SK-N-SH (cell line): ENCODE measurements at regions not wholly inside any gene's neighbourhood (a gene's known extent, or its start where the extent isn't known, plus 50 kb on each side); places are given as distances from the start of the nearest gene placed in this dataset.

Experiments used
- CTCF ChIA-PET: fragments of 300-600, 350-600 bp; formaldehyde crosslinking; extraction: SDS; loops from one replicate; lab custom pipeline; 2021; lab: Yijun Ruan, JAX
- POLR2A ChIA-PET: fragments of 350-600 bp; sonication (Branson Sonifier 250); formaldehyde crosslinking; extraction: SDS; loops from one replicate; lab custom pipeline; 2020; ENCODE audit warnings: antibody characterized with exemption, inconsistent platforms; lab: Yijun Ruan, JAX
- DNase-seq: peaks from one replicate; pipeline ENCODE4 v3.0.0; 2012
- H2AFZ ChIP-seq: fragments of 200-600 bp; sonication (generic); 2 replicates; pipeline ENCODE4 v1.8.1; 2016; ENCODE audit warnings: antibody characterized with exemption, mild to moderate bottlenecking, low read depth
- H3F3A ChIP-seq: fragments of 200-600 bp; sonication (generic); replicated peaks from 2 replicates; pipeline ENCODE3; 2016; ENCODE audit warnings: antibody characterized with exemption, mild to moderate bottlenecking; ENCODE audit not compliant: insufficient read depth
- H3K27ac ChIP-seq, 2 experiments: fragments of 200-500 bp in 1 of 2; fragments of 200-600 bp in 1 of 2; sonication (Bioruptor generic) in 1 of 2; sonication (generic), shearing (Covaris generic) in 1 of 2; 2 replicates each; pipeline versions ENCODE4 v1.5.1 to v1.6.1; 2014 to 2016; ENCODE audit warnings: low read depth in 2 of 2, inconsistent platforms in 1 of 2, low read length in 1 of 2, mild to moderate bottlenecking in 1 of 2, mixed read lengths in 1 of 2
- H3K27me3 ChIP-seq: fragments of 200-600 bp; sonication (generic), shearing (Covaris generic); 2 replicates; pipeline ENCODE4 v1.6.1; 2016; ENCODE audit warnings: mixed run types; ENCODE audit not compliant: insufficient read depth
- H3K36me3 ChIP-seq, 2 experiments: fragments of 200-500 bp in 1 of 2; fragments of 200-600 bp in 1 of 2; sonication (Bioruptor generic) in 1 of 2; sonication (generic) in 1 of 2; replicated peaks in 1 of 2; 2 replicates each; pipeline versions ENCODE3 to v1.5.1; 2014 to 2016; ENCODE audit warnings: low read length in 1 of 2, mild to moderate bottlenecking in 1 of 2; ENCODE audit not compliant: insufficient read depth in 2 of 2, control insufficient read depth in 1 of 2
- H3K4me1 ChIP-seq, 2 experiments: fragments of 200-500 bp in 1 of 2; fragments of 200-600 bp in 1 of 2; sonication (Bioruptor generic) in 1 of 2; sonication (generic), shearing (Covaris generic) in 1 of 2; 2 replicates each; pipeline versions ENCODE4 v1.5.1 to v1.6.1; 2014 to 2016; ENCODE audit warnings: low read depth in 1 of 2, low read length in 1 of 2, mixed run types in 1 of 2; ENCODE audit not compliant: insufficient read depth in 2 of 2, control insufficient read depth in 1 of 2
- H3K4me2 ChIP-seq: fragments of 200-600 bp; sonication (generic), shearing (Covaris generic); 2 replicates; pipeline ENCODE4 v1.6.1; 2017; ENCODE audit warnings: mixed run types
- H3K4me3 ChIP-seq, 2 experiments: fragments of 200-500 bp in 1 of 2; fragments of 200-600 bp in 1 of 2; sonication (Bioruptor generic) in 1 of 2; sonication (generic), shearing (Covaris generic) in 1 of 2; 2 replicates each; pipeline versions ENCODE4 v1.5.1 to v1.8.1; 2014 to 2016; ENCODE audit warnings: low read depth in 2 of 2, inconsistent platforms in 1 of 2, low read length in 1 of 2, mild to moderate bottlenecking in 1 of 2, mixed read lengths in 1 of 2, moderate library complexity in 1 of 2
- H3K79me2 ChIP-seq: fragments of 200-600 bp; sonication (generic); 2 replicates; pipeline ENCODE4 v1.8.1; 2017; ENCODE audit warnings: mild to moderate bottlenecking; ENCODE audit not compliant: insufficient read depth
- H3K9ac ChIP-seq: fragments of 200-600 bp; sonication (generic); 2 replicates; pipeline ENCODE4 v1.6.1; 2017; ENCODE audit warnings: mixed run types
- H3K9me2 ChIP-seq: fragments of 200-600 bp; sonication (generic); 2 replicates; pipeline ENCODE4 v1.6.1; 2017; ENCODE audit warnings: mixed run types
- H3K9me3 ChIP-seq: fragments of 200-600 bp; sonication (generic); 2 replicates; pipeline ENCODE4 v1.6.1; 2017; ENCODE audit warnings: mixed run types, mild to moderate bottlenecking, moderate library complexity
- H4K20me1 ChIP-seq: fragments of 200-600 bp; sonication (generic); 2 replicates; pipeline ENCODE4 v1.6.1; 2017; ENCODE audit warnings: mild to moderate bottlenecking, mixed run types; ENCODE audit not compliant: insufficient read depth
- EZH2phosphoT487 ChIP-seq: fragments of 200-600 bp; sonication (generic); IDR thresholded peaks from 2 replicates; pipeline ENCODE4 v1.6.1; 2017; ENCODE audit warnings: low read depth, mixed run types, mild to moderate bottlenecking, antibody characterized with exemption, moderate library complexity, borderline replicate concordance
- FOXJ3 ChIP-seq: sonication (generic); formaldehyde crosslinking; IDR thresholded peaks from 2 replicates; pipeline ENCODE4 v1.5.1; 2020; ENCODE audit warnings: mild to moderate bottlenecking, missing genetic modification reagents
- FOXM1 ChIP-seq: IDR thresholded peaks from 2 replicates; pipeline ENCODE4 v1.4.0; 2012; ENCODE audit warnings: low read depth, mild to moderate bottlenecking
- GATA2 ChIP-seq: sonication (generic); formaldehyde crosslinking; IDR thresholded peaks from 2 replicates; pipeline ENCODE4 v1.5.0; 2020; ENCODE audit warnings: mild to moderate bottlenecking, missing genetic modification reagents
- JUND ChIP-seq: IDR thresholded peaks from 2 replicates; pipeline ENCODE4 v1.4.0; 2012
- MAX ChIP-seq: IDR thresholded peaks from 2 replicates; pipeline ENCODE4 v1.4.0; 2012; ENCODE audit warnings: low read depth
- MEF2A ChIP-seq: IDR thresholded peaks from 2 replicates; pipeline ENCODE4 v1.4.0; 2012; ENCODE audit warnings: low read depth, borderline replicate concordance
- NFIC ChIP-seq: IDR thresholded peaks from 2 replicates; pipeline ENCODE4 v1.4.0; 2012; ENCODE audit warnings: borderline replicate concordance
- POLR2AphosphoS5 ChIP-seq: IDR thresholded peaks from 2 replicates; pipeline ENCODE4 v1.6.1; 2012; ENCODE audit warnings: low read depth, low read length
- RXRA ChIP-seq: IDR thresholded peaks from 2 replicates; pipeline ENCODE4 v1.4.0; 2012; ENCODE audit warnings: low read depth, mild to moderate bottlenecking, borderline replicate concordance
- SIN3A ChIP-seq: IDR thresholded peaks from 2 replicates; pipeline ENCODE4 v1.6.1; 2012; ENCODE audit warnings: low read depth, mild to moderate bottlenecking, low read length, moderate library complexity, borderline replicate concordance
- TAF1 ChIP-seq: IDR thresholded peaks from 2 replicates; pipeline ENCODE4 v1.6.1; 2012; ENCODE audit warnings: low read depth, mild to moderate bottlenecking, low read length, moderate library complexity, borderline replicate concordance
- TEAD4 ChIP-seq: IDR thresholded peaks from 2 replicates; pipeline ENCODE4 v1.4.0; 2012; ENCODE audit warnings: mild to moderate bottlenecking, borderline replicate concordance; ENCODE audit not compliant: insufficient read depth
- WGBS: methylation state at CpG from one replicate; pipeline ENCODE4 v1.1.6; 2017; ENCODE audit warnings: low lambda C conversion rate; 5-methylcytosine and 5-hydroxymethylcytosine counted together
- TF ChIP-seq, protein P1 (sequence below): IDR thresholded peaks from 2 replicates; pipeline ENCODE4; 2012
- TF ChIP-seq, protein P2 (sequence below): IDR thresholded peaks from 2 replicates; pipeline ENCODE4 v1.6.1; 2012; ENCODE audit warnings: mild to moderate bottlenecking, low read depth, low read length, moderate library complexity
- TF ChIP-seq, protein P3 (sequence below): fragments of 150-350 bp; IDR thresholded peaks from 2 replicates; pipeline ENCODE4 v1.6.1; 2016; ENCODE audit warnings: mild to moderate bottlenecking, low read depth, low read length
- TF ChIP-seq, protein P4 (sequence below): fragments of 200-600 bp; sonication (generic); IDR thresholded peaks from 2 replicates; pipeline ENCODE4 v1.6.1; 2017; ENCODE audit warnings: antibody characterized with exemption, mild to moderate bottlenecking, moderate library complexity
- TF ChIP-seq, protein P5 (sequence below): fragments of 150-350 bp; IDR thresholded peaks from 2 replicates; pipeline ENCODE4 v1.6.1; 2017; ENCODE audit warnings: antibody characterized with exemption, low read length, low read depth, borderline replicate concordance

DNA sequence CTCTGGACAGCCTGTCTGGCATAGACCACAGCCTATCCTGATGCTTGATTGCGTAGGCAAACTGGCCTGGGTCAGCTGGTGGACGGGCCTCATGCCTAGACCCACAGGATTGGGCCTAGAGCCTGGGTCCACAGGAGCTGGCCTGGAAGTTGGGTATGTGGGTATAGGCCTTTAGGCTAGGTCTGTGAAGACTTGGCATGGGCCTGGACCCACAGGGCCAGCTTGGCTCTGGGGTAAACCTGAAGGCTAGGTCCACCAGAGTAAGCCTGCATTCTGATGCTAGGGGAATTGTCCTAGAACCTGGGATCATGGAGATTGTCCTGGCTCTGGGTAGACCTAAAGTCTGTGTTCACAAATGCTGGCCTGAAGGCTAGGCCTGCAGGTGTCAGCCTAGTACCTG lies 1293.7 kb downstream of the CNTNAP5 start:
- Histone ChIP-seq H3K36me3 (no peaks in the 10 kb centered on the region), H3K9ac (no peak overlapping the region), H3K9me2 (no peaks in the 10 kb centered on the region), H3K4me3 (no peak overlapping the region)
- no peak for DNase-seq
- TF ChIP-seq, protein P1, sequence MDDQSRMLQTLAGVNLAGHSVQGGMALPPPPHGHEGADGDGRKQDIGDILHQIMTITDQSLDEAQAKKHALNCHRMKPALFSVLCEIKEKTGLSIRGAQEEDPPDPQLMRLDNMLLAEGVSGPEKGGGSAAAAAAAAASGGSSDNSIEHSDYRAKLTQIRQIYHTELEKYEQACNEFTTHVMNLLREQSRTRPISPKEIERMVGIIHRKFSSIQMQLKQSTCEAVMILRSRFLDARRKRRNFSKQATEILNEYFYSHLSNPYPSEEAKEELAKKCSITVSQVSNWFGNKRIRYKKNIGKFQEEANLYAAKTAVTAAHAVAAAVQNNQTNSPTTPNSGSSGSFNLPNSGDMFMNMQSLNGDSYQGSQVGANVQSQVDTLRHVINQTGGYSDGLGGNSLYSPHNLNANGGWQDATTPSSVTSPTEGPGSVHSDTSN, result no peak
- TF ChIP-seq EZH2phosphoT487 (no peak), JUND (no peak), FOXM1 (no peak), TAF1 (no peak), FOXJ3 (no peak), MAX (no peak), MEF2A (no peak), RXRA (no peak)
- TF ChIP-seq, protein P2, sequence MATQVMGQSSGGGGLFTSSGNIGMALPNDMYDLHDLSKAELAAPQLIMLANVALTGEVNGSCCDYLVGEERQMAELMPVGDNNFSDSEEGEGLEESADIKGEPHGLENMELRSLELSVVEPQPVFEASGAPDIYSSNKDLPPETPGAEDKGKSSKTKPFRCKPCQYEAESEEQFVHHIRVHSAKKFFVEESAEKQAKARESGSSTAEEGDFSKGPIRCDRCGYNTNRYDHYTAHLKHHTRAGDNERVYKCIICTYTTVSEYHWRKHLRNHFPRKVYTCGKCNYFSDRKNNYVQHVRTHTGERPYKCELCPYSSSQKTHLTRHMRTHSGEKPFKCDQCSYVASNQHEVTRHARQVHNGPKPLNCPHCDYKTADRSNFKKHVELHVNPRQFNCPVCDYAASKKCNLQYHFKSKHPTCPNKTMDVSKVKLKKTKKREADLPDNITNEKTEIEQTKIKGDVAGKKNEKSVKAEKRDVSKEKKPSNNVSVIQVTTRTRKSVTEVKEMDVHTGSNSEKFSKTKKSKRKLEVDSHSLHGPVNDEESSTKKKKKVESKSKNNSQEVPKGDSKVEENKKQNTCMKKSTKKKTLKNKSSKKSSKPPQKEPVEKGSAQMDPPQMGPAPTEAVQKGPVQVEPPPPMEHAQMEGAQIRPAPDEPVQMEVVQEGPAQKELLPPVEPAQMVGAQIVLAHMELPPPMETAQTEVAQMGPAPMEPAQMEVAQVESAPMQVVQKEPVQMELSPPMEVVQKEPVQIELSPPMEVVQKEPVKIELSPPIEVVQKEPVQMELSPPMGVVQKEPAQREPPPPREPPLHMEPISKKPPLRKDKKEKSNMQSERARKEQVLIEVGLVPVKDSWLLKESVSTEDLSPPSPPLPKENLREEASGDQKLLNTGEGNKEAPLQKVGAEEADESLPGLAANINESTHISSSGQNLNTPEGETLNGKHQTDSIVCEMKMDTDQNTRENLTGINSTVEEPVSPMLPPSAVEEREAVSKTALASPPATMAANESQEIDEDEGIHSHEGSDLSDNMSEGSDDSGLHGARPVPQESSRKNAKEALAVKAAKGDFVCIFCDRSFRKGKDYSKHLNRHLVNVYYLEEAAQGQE, result no peak
- TF ChIP-seq, all 33 proteins: peak for 0
- H3K4me2 ChIP-seq, result no peak overlapping the region
- no peaks in the 10 kb centered on the region for H3K4me1 ChIP-seq
- ChIA-PET CTCF (interaction anchor here (1.2 kb wide), 1 partner anchor 61 kb away, joined by 4 read pairs; no protein-coding TSS in a partner anchor), POLR2A (no interaction called here)
- no peak overlapping the region for H2AFZ ChIP-seq
- no peaks in the 10 kb centered on the region for H3F3A ChIP-seq
- H3K27me3 ChIP-seq, result no peaks in the 10 kb centered on the region
- no peaks in the 10 kb centered on the region for H3K9me3 ChIP-seq
- no peak overlapping the region for H3K27ac ChIP-seq
- H4K20me1 ChIP-seq, result no peaks in the 10 kb centered on the region
- no peaks in the 10 kb centered on the region for H3K79me2 ChIP-seq
- WGBS, result 13% methylated on average over 2 of the region's 2 CpGs

- POLR2A ChIA-PET, result no interaction called here
Observed at GRCh38 chr2:125324273-125324672, 1299.2 kb downstream of the CNTNAP5 start.

More at GRCh38 chr2:125324273-125324672, 1299.2 kb downstream of the CNTNAP5 start:
- Histone ChIP-seq H3K4me2 (no peak overlapping the region), H3K9me2 (no peaks in the 10 kb centered on the region), H3K79me2 (no peaks in the 10 kb centered on the region), H2AFZ (no peak overlapping the region), H3K36me3 (no peaks in the 10 kb centered on the region), H3K4me1 (no peaks in the 10 kb centered on the region), H4K20me1 (no peaks in the 10 kb centered on the region), H3K9ac (no peak overlapping the region), H3K4me3 (no peak overlapping the region), H3K9me3 (no peaks in the 10 kb centered on the region), H3F3A (no peaks in the 10 kb centered on the region), H3K27ac (no peak overlapping the region), H3K27me3 (no peaks in the 10 kb centered on the region)
- DNase-seq, result no peak
- CTCF ChIA-PET, result no interaction called here
- TF ChIP-seq, protein P3, sequence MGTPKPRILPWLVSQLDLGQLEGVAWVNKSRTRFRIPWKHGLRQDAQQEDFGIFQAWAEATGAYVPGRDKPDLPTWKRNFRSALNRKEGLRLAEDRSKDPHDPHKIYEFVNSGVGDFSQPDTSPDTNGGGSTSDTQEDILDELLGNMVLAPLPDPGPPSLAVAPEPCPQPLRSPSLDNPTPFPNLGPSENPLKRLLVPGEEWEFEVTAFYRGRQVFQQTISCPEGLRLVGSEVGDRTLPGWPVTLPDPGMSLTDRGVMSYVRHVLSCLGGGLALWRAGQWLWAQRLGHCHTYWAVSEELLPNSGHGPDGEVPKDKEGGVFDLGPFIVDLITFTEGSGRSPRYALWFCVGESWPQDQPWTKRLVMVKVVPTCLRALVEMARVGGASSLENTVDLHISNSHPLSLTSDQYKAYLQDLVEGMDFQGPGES, result no peak
- TF ChIP-seq SIN3A (no peak), POLR2AphosphoS5 (no peak), MEF2A (no peak), GATA2 (no peak), TEAD4 (no peak), NFIC (no peak), FOXJ3 (no peak)
- TF ChIP-seq, protein P4, sequence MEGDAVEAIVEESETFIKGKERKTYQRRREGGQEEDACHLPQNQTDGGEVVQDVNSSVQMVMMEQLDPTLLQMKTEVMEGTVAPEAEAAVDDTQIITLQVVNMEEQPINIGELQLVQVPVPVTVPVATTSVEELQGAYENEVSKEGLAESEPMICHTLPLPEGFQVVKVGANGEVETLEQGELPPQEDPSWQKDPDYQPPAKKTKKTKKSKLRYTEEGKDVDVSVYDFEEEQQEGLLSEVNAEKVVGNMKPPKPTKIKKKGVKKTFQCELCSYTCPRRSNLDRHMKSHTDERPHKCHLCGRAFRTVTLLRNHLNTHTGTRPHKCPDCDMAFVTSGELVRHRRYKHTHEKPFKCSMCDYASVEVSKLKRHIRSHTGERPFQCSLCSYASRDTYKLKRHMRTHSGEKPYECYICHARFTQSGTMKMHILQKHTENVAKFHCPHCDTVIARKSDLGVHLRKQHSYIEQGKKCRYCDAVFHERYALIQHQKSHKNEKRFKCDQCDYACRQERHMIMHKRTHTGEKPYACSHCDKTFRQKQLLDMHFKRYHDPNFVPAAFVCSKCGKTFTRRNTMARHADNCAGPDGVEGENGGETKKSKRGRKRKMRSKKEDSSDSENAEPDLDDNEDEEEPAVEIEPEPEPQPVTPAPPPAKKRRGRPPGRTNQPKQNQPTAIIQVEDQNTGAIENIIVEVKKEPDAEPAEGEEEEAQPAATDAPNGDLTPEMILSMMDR, result no peak
- TF ChIP-seq, protein P5, sequence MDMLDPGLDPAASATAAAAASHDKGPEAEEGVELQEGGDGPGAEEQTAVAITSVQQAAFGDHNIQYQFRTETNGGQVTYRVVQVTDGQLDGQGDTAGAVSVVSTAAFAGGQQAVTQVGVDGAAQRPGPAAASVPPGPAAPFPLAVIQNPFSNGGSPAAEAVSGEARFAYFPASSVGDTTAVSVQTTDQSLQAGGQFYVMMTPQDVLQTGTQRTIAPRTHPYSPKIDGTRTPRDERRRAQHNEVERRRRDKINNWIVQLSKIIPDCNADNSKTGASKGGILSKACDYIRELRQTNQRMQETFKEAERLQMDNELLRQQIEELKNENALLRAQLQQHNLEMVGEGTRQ, result no peak
